ENCODE measurements at regions not wholly inside any gene's neighbourhood (a gene's known extent, or its start where the extent isn't known, plus 50 kb on each side); places are given as distances from the start of the nearest gene placed in this dataset.

DNA sequence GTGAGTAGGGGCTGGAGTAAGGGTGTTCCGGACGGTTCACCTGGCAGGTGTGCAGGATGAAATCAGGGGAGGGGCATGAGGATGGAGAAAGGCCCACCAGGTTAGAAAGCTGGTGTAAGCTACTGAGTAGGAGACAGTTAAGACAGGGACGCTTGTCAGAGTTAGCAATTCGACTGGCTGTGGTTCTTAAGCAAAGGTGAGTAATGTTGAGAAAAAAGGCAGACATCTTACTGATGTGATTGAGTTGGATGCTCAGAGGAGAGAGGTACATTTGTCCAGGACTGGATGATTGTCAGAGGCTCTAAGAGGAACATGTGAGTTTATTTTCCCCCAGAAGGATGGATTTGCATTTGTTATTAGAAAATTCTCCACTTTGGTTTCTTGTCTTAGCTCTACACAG lies 90.5 kb upstream of the MGAT5 start:
- no peaks in the 10 kb centered on the region for H3K27me3 Mint-ChIP-seq (ENCODE audit: insufficient read depth, unreplicated experiment)
- H3K4me1 ChIP-seq: no peaks in the 10 kb centered on the region
- H3K9me3 ChIP-seq: no peaks in the 10 kb centered on the region
- ChIA-PET CTCF (no interaction called here), POLR2A (no interaction called here)
- no peaks in the 10 kb centered on the region for H3K36me3 ChIP-seq (ENCODE audit: control insufficient read depth, insufficient read depth, low read length)
- no peak overlapping the region for H3K4me3 ChIP-seq (ENCODE audit: low read depth, low read length)
- no peak for DNase-seq
- no TSS peak for BruUV-seq (replicated peaks)
- TF ChIP-seq CTCF (IDR thresholded peaks at IDR 0.05; ENCODE audit: insufficient read depth in 1 of 2, low read depth in 1 of 2, low read length in 1 of 2, severe bottlenecking in 1 of 2, unreplicated experiment in 1 of 2): no peak
- H3K36me3 Mint-ChIP-seq (ENCODE audit: insufficient read depth, unreplicated experiment): no peaks in the 10 kb centered on the region
- H3K27me3 ChIP-seq (replicated peaks; ENCODE audit: control insufficient read depth, insufficient read depth, low read length): no peaks in the 10 kb centered on the region
- intact Hi-C loops (cut with micrococcal nuclease; ENCODE audit: unreplicated experiment): no loop called here
- no peaks in the 10 kb centered on the region for H3K4me1 Mint-ChIP-seq (ENCODE audit: low read depth, unreplicated experiment)
- H3K4me3 Mint-ChIP-seq (ENCODE audit: unreplicated experiment): no peak overlapping the region
- no peaks in the 10 kb centered on the region for H3K9me3 Mint-ChIP-seq (ENCODE audit: unreplicated experiment)
- no peak overlapping the region for H3K27ac Mint-ChIP-seq (ENCODE audit: unreplicated experiment)

DNA sequence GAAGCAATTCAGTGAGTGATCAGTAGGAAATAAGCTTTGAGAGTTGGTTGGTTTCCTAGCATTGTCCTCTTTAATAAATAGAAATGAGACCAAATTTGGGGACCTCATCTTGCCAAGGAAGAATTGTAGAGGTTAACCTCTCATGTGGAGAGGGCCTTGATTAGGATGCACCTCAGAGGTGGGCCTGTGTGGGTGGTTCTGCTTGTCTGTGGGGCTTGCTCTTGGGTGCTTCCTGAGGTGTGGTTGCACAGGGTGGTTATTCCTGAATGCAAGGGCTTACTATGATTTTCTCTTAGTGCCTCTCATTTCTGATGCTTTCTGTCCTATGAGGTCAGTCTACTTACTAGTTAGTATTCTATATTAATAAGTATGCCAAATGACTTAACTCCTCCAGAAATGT lies 89.6 kb upstream of the MGAT5 start:
- no TSS peak for BruUV-seq (replicated peaks)
- ChIA-PET POLR2A (no interaction called here), CTCF (no interaction called here)
- no peak for TF ChIP-seq CTCF (IDR thresholded peaks at IDR 0.05; ENCODE audit: insufficient read depth in 1 of 2, low read depth in 1 of 2, low read length in 1 of 2, severe bottlenecking in 1 of 2, unreplicated experiment in 1 of 2)
- Histone ChIP-seq H3K27me3 (replicated peaks; ENCODE audit: control insufficient read depth, insufficient read depth, low read length) (no peaks in the 10 kb centered on the region), H3K9me3 (no peaks in the 10 kb centered on the region), H3K4me3 (ENCODE audit: low read depth, low read length) (no peak overlapping the region), H3K36me3 (ENCODE audit: control insufficient read depth, insufficient read depth, low read length) (no peaks in the 10 kb centered on the region), H3K4me1 (no peaks in the 10 kb centered on the region)
- no peak for DNase-seq
- no peak overlapping the region for H3K27ac Mint-ChIP-seq (ENCODE audit: unreplicated experiment)
- H3K4me1 Mint-ChIP-seq (ENCODE audit: low read depth, unreplicated experiment): no peaks in the 10 kb centered on the region
- H3K36me3 Mint-ChIP-seq (ENCODE audit: insufficient read depth, unreplicated experiment): no peaks in the 10 kb centered on the region
- no peak overlapping the region for H3K4me3 Mint-ChIP-seq (ENCODE audit: unreplicated experiment)
- H3K9me3 Mint-ChIP-seq (ENCODE audit: unreplicated experiment): no peaks in the 10 kb centered on the region
- H3K27me3 Mint-ChIP-seq (ENCODE audit: insufficient read depth, unreplicated experiment): no peaks in the 10 kb centered on the region
- intact Hi-C loops (cut with micrococcal nuclease; ENCODE audit: unreplicated experiment): no loop called here

GRCh38 chr2:134167015-134167414 lies 86.9 kb upstream of the MGAT5 start:
- no peaks in the 10 kb centered on the region for H3K4me1 Mint-ChIP-seq (ENCODE audit: low read depth, unreplicated experiment)
- no TSS peak for BruUV-seq (replicated peaks)
- no peaks in the 10 kb centered on the region for H3K36me3 Mint-ChIP-seq (ENCODE audit: insufficient read depth, unreplicated experiment)
- Histone ChIP-seq H3K4me1 (no peaks in the 10 kb centered on the region), H3K27me3 (replicated peaks; ENCODE audit: control insufficient read depth, insufficient read depth, low read length) (no peaks in the 10 kb centered on the region), H3K9me3 (no peaks in the 10 kb centered on the region), H3K4me3 (ENCODE audit: low read depth, low read length) (no peak overlapping the region), H3K36me3 (ENCODE audit: control insufficient read depth, insufficient read depth, low read length) (no peaks in the 10 kb centered on the region)
- H3K4me3 Mint-ChIP-seq (ENCODE audit: unreplicated experiment): no peak overlapping the region
- no peaks in the 10 kb centered on the region for H3K9me3 Mint-ChIP-seq (ENCODE audit: unreplicated experiment)
- ChIA-PET CTCF (no interaction called here), POLR2A (no interaction called here)
- no peak overlapping the region for H3K27ac Mint-ChIP-seq (ENCODE audit: unreplicated experiment)
- intact Hi-C loops (cut with micrococcal nuclease; ENCODE audit: unreplicated experiment): no loop called here
- TF ChIP-seq CTCF (IDR thresholded peaks at IDR 0.05; ENCODE audit: insufficient read depth in 1 of 2, low read depth in 1 of 2, low read length in 1 of 2, severe bottlenecking in 1 of 2, unreplicated experiment in 1 of 2): no peak
- H3K27me3 Mint-ChIP-seq (ENCODE audit: insufficient read depth, unreplicated experiment): no peaks in the 10 kb centered on the region
- no peak for DNase-seq
